ENCODE measurements at regions not wholly inside any gene's neighbourhood (a gene's known extent, or its start where the extent isn't known, plus 50 kb on each side); places are given as distances from the start of the nearest gene placed in this dataset.
A peak's percentile ranks its signal among the peaks of the same experiment; 100 is the strongest.

- peak; percentile 97 for FAIRE-seq
- no peaks in the 10 kb centered on the region for H3K36me3 ChIP-seq (ENCODE audit: control insufficient read depth, insufficient read depth, low read length)
- H3K27me3 ChIP-seq (ENCODE audit: control insufficient read depth, insufficient read depth, low read length) = no peaks in the 10 kb centered on the region
- TF ChIP-seq, protein P1, sequence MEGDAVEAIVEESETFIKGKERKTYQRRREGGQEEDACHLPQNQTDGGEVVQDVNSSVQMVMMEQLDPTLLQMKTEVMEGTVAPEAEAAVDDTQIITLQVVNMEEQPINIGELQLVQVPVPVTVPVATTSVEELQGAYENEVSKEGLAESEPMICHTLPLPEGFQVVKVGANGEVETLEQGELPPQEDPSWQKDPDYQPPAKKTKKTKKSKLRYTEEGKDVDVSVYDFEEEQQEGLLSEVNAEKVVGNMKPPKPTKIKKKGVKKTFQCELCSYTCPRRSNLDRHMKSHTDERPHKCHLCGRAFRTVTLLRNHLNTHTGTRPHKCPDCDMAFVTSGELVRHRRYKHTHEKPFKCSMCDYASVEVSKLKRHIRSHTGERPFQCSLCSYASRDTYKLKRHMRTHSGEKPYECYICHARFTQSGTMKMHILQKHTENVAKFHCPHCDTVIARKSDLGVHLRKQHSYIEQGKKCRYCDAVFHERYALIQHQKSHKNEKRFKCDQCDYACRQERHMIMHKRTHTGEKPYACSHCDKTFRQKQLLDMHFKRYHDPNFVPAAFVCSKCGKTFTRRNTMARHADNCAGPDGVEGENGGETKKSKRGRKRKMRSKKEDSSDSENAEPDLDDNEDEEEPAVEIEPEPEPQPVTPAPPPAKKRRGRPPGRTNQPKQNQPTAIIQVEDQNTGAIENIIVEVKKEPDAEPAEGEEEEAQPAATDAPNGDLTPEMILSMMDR (IDR thresholded peaks at IDR 0.05; ENCODE audit: insufficient read depth, low read length, severe bottlenecking) = no peak
- H3K4me3 ChIP-seq (ENCODE audit: low read depth, low read length) = no peak overlapping the region
- no peak for DNase-seq (ENCODE audit: low read depth)
These were observed 80.9 kb downstream of the HMX1 start for GRCh38 chr4:8790749-8791148.

GRCh38 chr4:8788174-8788573 is 83.5 kb downstream of the HMX1 start:
- DNase-seq (ENCODE audit: low read depth) (no peak), FAIRE-seq (no peak)
- Histone ChIP-seq H3K27me3 (ENCODE audit: control insufficient read depth, insufficient read depth, low read length) (no peaks in the 10 kb centered on the region), H3K4me3 (ENCODE audit: low read depth, low read length) (no peak overlapping the region), H3K36me3 (ENCODE audit: control insufficient read depth, insufficient read depth, low read length) (no peaks in the 10 kb centered on the region)
- TF ChIP-seq, protein P1 (IDR thresholded peaks at IDR 0.05; ENCODE audit: insufficient read depth, low read length, severe bottlenecking) = no peak

- DNase-seq (ENCODE audit: low read depth) (no peak), FAIRE-seq (no peak)
- no peak overlapping the region for H3K4me3 ChIP-seq (ENCODE audit: low read depth, low read length)
- TF ChIP-seq, protein P1 (IDR thresholded peaks at IDR 0.05; ENCODE audit: insufficient read depth, low read length, severe bottlenecking) = no peak
- H3K36me3 ChIP-seq (ENCODE audit: control insufficient read depth, insufficient read depth, low read length) = no peaks in the 10 kb centered on the region
- H3K27me3 ChIP-seq (ENCODE audit: control insufficient read depth, insufficient read depth, low read length) = no peaks in the 10 kb centered on the region
These were observed 85.5 kb downstream of the HMX1 start for GRCh38 chr4:8786166-8786565.

GRCh38 chr4:8785656-8786142 is 85.9 kb downstream of the HMX1 start:
- TF ChIP-seq, protein P1 (IDR thresholded peaks at IDR 0.05; ENCODE audit: insufficient read depth, low read length, severe bottlenecking) = no peak
- DNase-seq (ENCODE audit: low read depth) (no peak), FAIRE-seq (no peak)
- H3K36me3 ChIP-seq (ENCODE audit: control insufficient read depth, insufficient read depth, low read length) = no peaks in the 10 kb centered on the region
- no peaks in the 10 kb centered on the region for H3K27me3 ChIP-seq (ENCODE audit: control insufficient read depth, insufficient read depth, low read length)
- H3K4me3 ChIP-seq (ENCODE audit: low read depth, low read length) = no peak overlapping the region

- Histone ChIP-seq H3K27me3 (ENCODE audit: control insufficient read depth, insufficient read depth, low read length) (no peaks in the 10 kb centered on the region), H3K4me3 (ENCODE audit: low read depth, low read length) (no peak overlapping the region), H3K36me3 (ENCODE audit: control insufficient read depth, insufficient read depth, low read length) (no peaks in the 10 kb centered on the region)
- DNase-seq (ENCODE audit: low read depth) (no peak), FAIRE-seq (no peak)
- TF ChIP-seq, protein P1 (IDR thresholded peaks at IDR 0.05; ENCODE audit: insufficient read depth, low read length, severe bottlenecking) = no peak
These were observed 87.9 kb downstream of the HMX1 start for GRCh38 chr4:8783736-8784135.

- Histone ChIP-seq H3K4me3 (ENCODE audit: low read depth, low read length) (no peak overlapping the region), H3K27me3 (ENCODE audit: control insufficient read depth, insufficient read depth, low read length) (no peaks in the 10 kb centered on the region), H3K36me3 (ENCODE audit: control insufficient read depth, insufficient read depth, low read length) (no peaks in the 10 kb centered on the region)
- DNase-seq (ENCODE audit: low read depth) (no peak), FAIRE-seq (no peak)
- TF ChIP-seq, protein P1 (IDR thresholded peaks at IDR 0.05; ENCODE audit: insufficient read depth, low read length, severe bottlenecking) = no peak
These were observed 89.5 kb downstream of the HMX1 start for GRCh38 chr4:8782135-8782534.
